ENCODE measurements at regions not wholly inside any gene's neighbourhood (a gene's known extent, or its start where the extent isn't known, plus 50 kb on each side); places are given as distances from the start of the nearest gene placed in this dataset.

GRCh38 chr17:72358465-72358864, 237.6 kb downstream of the SOX9 start:
- TF ChIP-seq EZH2 (IDR thresholded peaks at IDR 0.05) (no peak), POLR2AphosphoS5 (IDR thresholded peaks at IDR 0.05; ENCODE audit: borderline replicate concordance, low read depth, low read length) (no peak)

Data from SK-N-MC (cell line).